ENCODE measurements at regions not wholly inside any gene's neighbourhood (a gene's known extent, or its start where the extent isn't known, plus 50 kb on each side); places are given as distances from the start of the nearest gene placed in this dataset.

GRCh38 chr9:27929841-27930240 is 356.6 kb upstream of the C9orf72 start:
- DNase-seq: no peak

GRCh38 chr9:27933210-27934025 is 360.1 kb upstream of the C9orf72 start:
- peak; percentile 11 to 63 for DNase-seq

GRCh38 chr9:27934471-27934870 is 361.2 kb upstream of the C9orf72 start:
- DNase-seq: no peak

- no peak for DNase-seq
Measured at GRCh38 chr9:27939186-27939585, 365.9 kb upstream of the C9orf72 start.

GRCh38 chr9:27940535-27940934 is 367.3 kb upstream of the C9orf72 start:
- DNase-seq: no peak

GRCh38 chr9:27943501-27943900 is 370.2 kb upstream of the C9orf72 start:
- no peak for DNase-seq

GRCh38 chr9:27945386-27945785 is 372.1 kb upstream of the C9orf72 start:
- DNase-seq: no peak

- no peak for DNase-seq
Measured at GRCh38 chr9:27950382-27950781, 377.1 kb upstream of the C9orf72 start.

GRCh38 chr9:27954858-27955257 is 381.6 kb upstream of the C9orf72 start:
- no peak for DNase-seq

- no peak for DNase-seq
Measured at GRCh38 chr9:27963836-27964235, 390.6 kb upstream of the C9orf72 start.

- DNase-seq: no peak
Measured at GRCh38 chr9:27967210-27967609, 393.9 kb upstream of the C9orf72 start.

GRCh38 chr9:27977931-27978330 is 404.6 kb upstream of the C9orf72 start:
- DNase-seq: no peak

- DNase-seq: no peak
Measured at GRCh38 chr9:27985714-27986113, 412.4 kb upstream of the C9orf72 start.

GRCh38 chr9:27990524-27990923 is 417.2 kb upstream of the C9orf72 start:
- DNase-seq: no peak

- DNase-seq: no peak
Measured at GRCh38 chr9:27991221-27991620, 417.9 kb upstream of the C9orf72 start.

- no peak for DNase-seq
Measured at GRCh38 chr9:28001096-28001495, 427.8 kb upstream of the C9orf72 start.

- DNase-seq: no peak
Measured at GRCh38 chr9:28004900-28005299, 431.6 kb upstream of the C9orf72 start.

- no peak for DNase-seq
Measured at GRCh38 chr9:28005779-28006178, 432.5 kb upstream of the C9orf72 start.

GRCh38 chr9:28007097-28007817 is 434.0 kb upstream of the C9orf72 start:
- DNase-seq: no peak

GRCh38 chr9:28014212-28014611 is 440.9 kb upstream of the C9orf72 start:
- DNase-seq: no peak

GRCh38 chr9:28024676-28025075 is 451.4 kb upstream of the C9orf72 start:
- peak; percentile 92 to 98 for DNase-seq

GRCh38 chr9:28025186-28025585 is 451.9 kb upstream of the C9orf72 start:
- DNase-seq: peak; percentile 47 to 76

- DNase-seq: no peak
Measured at GRCh38 chr9:28031521-28032267, 458.4 kb upstream of the C9orf72 start.

- DNase-seq: no peak
Measured at GRCh38 chr9:28032268-28032590, 458.9 kb upstream of the C9orf72 start.

Data from NCI-H2081 (cell line).